NCI-H524 (cell line): ENCODE measurements at regions not wholly inside any gene's neighbourhood (a gene's known extent, or its start where the extent isn't known, plus 50 kb on each side); places are given as distances from the start of the nearest gene placed in this dataset.

Experiments used
- DNase-seq, 2 experiments: peaks; one replicate each; lab custom pipeline; 2025; lab: John Stamatoyannopoulos, UW

- peak in 1 of 2 experiments; percentile 58 for DNase-seq
Observed at GRCh38 chrX:93598076-93598475, 75.3 kb downstream of the NAP1L3 start.

- peak; percentile 18 to 80 for DNase-seq
Observed at GRCh38 chrX:93594780-93595179, 78.6 kb downstream of the NAP1L3 start.

GRCh38 chrX:93593966-93594365, 79.4 kb downstream of the NAP1L3 start:
- no peak for DNase-seq

- no peak for DNase-seq
Observed at GRCh38 chrX:93591398-93591797, 82.0 kb downstream of the NAP1L3 start.

GRCh38 chrX:93585661-93586060, 87.7 kb downstream of the NAP1L3 start:
- DNase-seq: no peak

GRCh38 chrX:93580634-93581033, 92.7 kb downstream of the NAP1L3 start:
- peak; percentile 33 to 75 for DNase-seq

GRCh38 chrX:93538575-93538974, 134.8 kb downstream of the NAP1L3 start:
- peak in 1 of 2 experiments; percentile 14 for DNase-seq

GRCh38 chrX:93528917-93529316, 144.5 kb downstream of the NAP1L3 start:
- DNase-seq: no peak
